ENCODE measurements at regions not wholly inside any gene's neighbourhood (a gene's known extent, or its start where the extent isn't known, plus 50 kb on each side); places are given as distances from the start of the nearest gene placed in this dataset.

GRCh38 chr5:124524552-124525232 lies 221.7 kb downstream of the ZNF608 start:
- Mint-ChIP-seq H3K36me3 (ENCODE audit: low read depth) (no peaks in the 10 kb centered on the region), H3K4me3 (no peak overlapping the region), H3K27me3 (no peaks in the 10 kb centered on the region), H3K9me3 (no peaks in the 10 kb centered on the region), H3K4me1 (ENCODE audit: low read depth) (peaks cover 2% of the 10 kb centered on the region), H3K27ac (no peak overlapping the region)
- DNase-seq, result no peak

GRCh38 chr5:124523897-124524296 lies 222.5 kb downstream of the ZNF608 start:
- no peaks in the 10 kb centered on the region for H3K9me3 Mint-ChIP-seq
- no peaks in the 10 kb centered on the region for H3K36me3 Mint-ChIP-seq (ENCODE audit: low read depth)
- no peak for DNase-seq
- no peak overlapping the region for H3K4me3 Mint-ChIP-seq
- no peak overlapping the region for H3K27ac Mint-ChIP-seq
- no peaks in the 10 kb centered on the region for H3K27me3 Mint-ChIP-seq
- H3K4me1 Mint-ChIP-seq (ENCODE audit: low read depth), result peaks cover under 1% of the 10 kb centered on the region

- Mint-ChIP-seq H3K4me1 (ENCODE audit: low read depth) (no peaks in the 10 kb centered on the region), H3K27ac (no peak overlapping the region), H3K36me3 (ENCODE audit: low read depth) (no peaks in the 10 kb centered on the region), H3K4me3 (no peak overlapping the region), H3K27me3 (no peaks in the 10 kb centered on the region), H3K9me3 (no peaks in the 10 kb centered on the region)
- DNase-seq, result no peak
Measured at GRCh38 chr5:124522992-124523391, 223.4 kb downstream of the ZNF608 start.

GRCh38 chr5:124521461-124522230 lies 224.8 kb downstream of the ZNF608 start:
- Mint-ChIP-seq H3K36me3 (ENCODE audit: low read depth) (no peaks in the 10 kb centered on the region), H3K27ac (no peak overlapping the region), H3K4me3 (no peak overlapping the region)

GRCh38 chr5:124519396-124519795 lies 227.0 kb downstream of the ZNF608 start:
- no peaks in the 10 kb centered on the region for H3K27me3 Mint-ChIP-seq
- no peaks in the 10 kb centered on the region for H3K4me1 Mint-ChIP-seq (ENCODE audit: low read depth)
- DNase-seq, result no peak
- no peaks in the 10 kb centered on the region for H3K9me3 Mint-ChIP-seq
- H3K36me3 Mint-ChIP-seq (ENCODE audit: low read depth), result no peaks in the 10 kb centered on the region
- no peak overlapping the region for H3K4me3 Mint-ChIP-seq
- H3K27ac Mint-ChIP-seq, result no peak overlapping the region

More at GRCh38 chr5:124521461-124522230, 224.8 kb downstream of the ZNF608 start:
- Mint-ChIP-seq H3K4me1 (ENCODE audit: low read depth) (no peaks in the 10 kb centered on the region), H3K27me3 (no peaks in the 10 kb centered on the region), H3K9me3 (no peaks in the 10 kb centered on the region)
- no peak for DNase-seq

- no peak overlapping the region for H3K27ac Mint-ChIP-seq
- H3K4me3 Mint-ChIP-seq, result no peak overlapping the region
- no peaks in the 10 kb centered on the region for H3K36me3 Mint-ChIP-seq (ENCODE audit: low read depth)
- DNase-seq, result no peak
- no peaks in the 10 kb centered on the region for H3K9me3 Mint-ChIP-seq
- no peaks in the 10 kb centered on the region for H3K4me1 Mint-ChIP-seq (ENCODE audit: low read depth)
- no peaks in the 10 kb centered on the region for H3K27me3 Mint-ChIP-seq
Measured at GRCh38 chr5:124516567-124516966, 229.9 kb downstream of the ZNF608 start.

- H3K27ac Mint-ChIP-seq, result no peak overlapping the region
- DNase-seq, result no peak
- peaks cover 5% of the 10 kb centered on the region for H3K27me3 Mint-ChIP-seq
- H3K36me3 Mint-ChIP-seq (ENCODE audit: low read depth), result no peaks in the 10 kb centered on the region
- H3K4me1 Mint-ChIP-seq (ENCODE audit: low read depth), result no peaks in the 10 kb centered on the region
- H3K4me3 Mint-ChIP-seq, result no peak overlapping the region
- no peaks in the 10 kb centered on the region for H3K9me3 Mint-ChIP-seq
Measured at GRCh38 chr5:124515497-124516245, 230.8 kb downstream of the ZNF608 start.

- no peak overlapping the region for H3K27ac Mint-ChIP-seq
- H3K27me3 Mint-ChIP-seq, result peaks cover 5% of the 10 kb centered on the region
- DNase-seq, result no peak
- H3K36me3 Mint-ChIP-seq (ENCODE audit: low read depth), result no peaks in the 10 kb centered on the region
- H3K4me1 Mint-ChIP-seq (ENCODE audit: low read depth), result no peaks in the 10 kb centered on the region
- H3K9me3 Mint-ChIP-seq, result no peaks in the 10 kb centered on the region
- no peak overlapping the region for H3K4me3 Mint-ChIP-seq
Measured at GRCh38 chr5:124514956-124515355, 231.5 kb downstream of the ZNF608 start.

GRCh38 chr5:124512952-124513632 lies 233.3 kb downstream of the ZNF608 start:
- Mint-ChIP-seq H3K9me3 (no peaks in the 10 kb centered on the region), H3K4me3 (no peak overlapping the region), H3K36me3 (ENCODE audit: low read depth) (no peaks in the 10 kb centered on the region), H3K27ac (no peak overlapping the region), H3K27me3 (peaks cover 5% of the 10 kb centered on the region), H3K4me1 (ENCODE audit: low read depth) (no peaks in the 10 kb centered on the region)
- no peak for DNase-seq

- H3K9me3 Mint-ChIP-seq, result no peaks in the 10 kb centered on the region
- H3K27ac Mint-ChIP-seq, result no peak overlapping the region
- peaks cover 5% of the 10 kb centered on the region for H3K27me3 Mint-ChIP-seq
- no peak for DNase-seq
- H3K4me3 Mint-ChIP-seq, result no peak overlapping the region
- no peaks in the 10 kb centered on the region for H3K36me3 Mint-ChIP-seq (ENCODE audit: low read depth)
- H3K4me1 Mint-ChIP-seq (ENCODE audit: low read depth), result no peaks in the 10 kb centered on the region
Measured at GRCh38 chr5:124512236-124512635, 234.2 kb downstream of the ZNF608 start.

- Mint-ChIP-seq H3K27me3 (peaks cover 5% of the 10 kb centered on the region), H3K36me3 (ENCODE audit: low read depth) (no peaks in the 10 kb centered on the region), H3K27ac (no peak overlapping the region), H3K4me3 (no peak overlapping the region), H3K9me3 (no peaks in the 10 kb centered on the region), H3K4me1 (ENCODE audit: low read depth) (no peaks in the 10 kb centered on the region)
- DNase-seq, result no peak
Measured at GRCh38 chr5:124511791-124512190, 234.6 kb downstream of the ZNF608 start.

- Mint-ChIP-seq H3K4me1 (ENCODE audit: low read depth) (no peaks in the 10 kb centered on the region), H3K36me3 (ENCODE audit: low read depth) (no peaks in the 10 kb centered on the region), H3K4me3 (no peak overlapping the region), H3K9me3 (no peaks in the 10 kb centered on the region), H3K27ac (no peak overlapping the region), H3K27me3 (peaks cover 5% of the 10 kb centered on the region)
- DNase-seq, result no peak
Measured at GRCh38 chr5:124507688-124508087, 238.8 kb downstream of the ZNF608 start.

- no peak overlapping the region for H3K4me3 Mint-ChIP-seq
- no peaks in the 10 kb centered on the region for H3K9me3 Mint-ChIP-seq
- H3K4me1 Mint-ChIP-seq (ENCODE audit: low read depth), result no peaks in the 10 kb centered on the region
- H3K27me3 Mint-ChIP-seq, result no peaks in the 10 kb centered on the region
- DNase-seq, result no peak
- H3K27ac Mint-ChIP-seq, result no peak overlapping the region
- no peaks in the 10 kb centered on the region for H3K36me3 Mint-ChIP-seq (ENCODE audit: low read depth)
Measured at GRCh38 chr5:124504081-124504916, 242.1 kb downstream of the ZNF608 start.

- Mint-ChIP-seq H3K4me1 (ENCODE audit: low read depth) (no peaks in the 10 kb centered on the region), H3K27me3 (no peaks in the 10 kb centered on the region), H3K27ac (no peak overlapping the region), H3K9me3 (no peaks in the 10 kb centered on the region), H3K4me3 (no peak overlapping the region), H3K36me3 (ENCODE audit: low read depth) (no peaks in the 10 kb centered on the region)
- no peak for DNase-seq
Measured at GRCh38 chr5:124502551-124502950, 243.9 kb downstream of the ZNF608 start.
